COLO668 (cell line): ENCODE measurements at regions not wholly inside any gene's neighbourhood (a gene's known extent, or its start where the extent isn't known, plus 50 kb on each side); places are given as distances from the start of the nearest gene placed in this dataset.

Experiments used
- DNase-seq: peaks from one replicate; lab custom pipeline; 2025; ENCODE audit not compliant: unreplicated experiment; lab: John Stamatoyannopoulos, UW

- no peak for DNase-seq
These were observed 50.5 kb upstream of the FBRSL1 start for GRCh38 chr12:132439333-132439904.

- DNase-seq, result no peak
These were observed 51.2 kb upstream of the FBRSL1 start for GRCh38 chr12:132438726-132439125.

- DNase-seq, result no peak
These were observed 51.8 kb upstream of the FBRSL1 start for GRCh38 chr12:132437943-132438700.

- DNase-seq, result no peak
These were observed 52.6 kb upstream of the FBRSL1 start for GRCh38 chr12:132437252-132437932.

- no peak for DNase-seq
These were observed 53.1 kb upstream of the FBRSL1 start for GRCh38 chr12:132436791-132437251.

- no peak for DNase-seq
These were observed 54.3 kb upstream of the FBRSL1 start for GRCh38 chr12:132435486-132436187.

- peak; percentile 45 for DNase-seq
These were observed 56.1 kb upstream of the FBRSL1 start for GRCh38 chr12:132433641-132434395.

- no peak for DNase-seq
These were observed 57.0 kb upstream of the FBRSL1 start for GRCh38 chr12:132432721-132433577.

- no peak for DNase-seq
These were observed 57.7 kb upstream of the FBRSL1 start for GRCh38 chr12:132432126-132432705.

- DNase-seq, result peak; percentile 15
These were observed 58.8 kb upstream of the FBRSL1 start for GRCh38 chr12:132430838-132431774.

GRCh38 chr12:132429946-132430643, 59.9 kb upstream of the FBRSL1 start:
- peak; percentile 93 for DNase-seq

GRCh38 chr12:132429602-132429945, 60.4 kb upstream of the FBRSL1 start:
- peak; percentile 52 for DNase-seq

- peak; percentile 27 for DNase-seq
These were observed 60.9 kb upstream of the FBRSL1 start for GRCh38 chr12:132428936-132429601.

- peak; percentile 30 for DNase-seq
These were observed 61.7 kb upstream of the FBRSL1 start for GRCh38 chr12:132427999-132428935.

- no peak for DNase-seq
These were observed 62.7 kb upstream of the FBRSL1 start for GRCh38 chr12:132427174-132427768.
